GM23338 (cell line): ENCODE measurements at regions not wholly inside any gene's neighbourhood (a gene's known extent, or its start where the extent isn't known, plus 50 kb on each side); places are given as distances from the start of the nearest gene placed in this dataset.
"Not testable (repeated sequence)": the region's sequence is repeated elsewhere in the genome, so short reads cannot be mapped to it uniquely, and the experiment has no call there.

Experiments used
- ATAC-seq: fragments of 200-7000 bp; cut with Tn5 transposase; 3 replicates; pipeline ENCODE4 v1.9.1; 2020
- DNase-seq: peaks from one replicate; pipeline ENCODE4 v3.0.0-alpha.2; 2015; ENCODE audit warnings: low spot score
- H2AFZ ChIP-seq: fragments of 200-600 bp; sonication (generic); 2 replicates; pipeline ENCODE4 v1.8.0; 2016; ENCODE audit warnings: antibody characterized with exemption, mild to moderate bottlenecking, moderate library complexity
- H3F3A ChIP-seq: fragments of 200-600 bp; sonication (generic); replicated peaks from 2 replicates; pipeline ENCODE4 v1.8.0; 2017; ENCODE audit warnings: antibody characterized with exemption, mixed run types, low read depth
- H3K27ac ChIP-seq: fragments of 200-600 bp; sonication (generic); 2 replicates; pipeline ENCODE4 v1.6.1; 2016; ENCODE audit warnings: low read depth
- H3K27me3 ChIP-seq: fragments of 200-600 bp; sonication (generic); 2 replicates; pipeline ENCODE4 v1.8.0; 2016; ENCODE audit warnings: mild to moderate bottlenecking, mixed run types, moderate library complexity; ENCODE audit not compliant: insufficient read depth
- H3K36me3 ChIP-seq: fragments of 200-600 bp; sonication (generic); 2 replicates; pipeline ENCODE4 v1.8.0; 2016; ENCODE audit warnings: mild to moderate bottlenecking; ENCODE audit not compliant: insufficient read depth
- H3K4me1 ChIP-seq: fragments of 200-600 bp; sonication (generic); 2 replicates; pipeline ENCODE4 v1.8.0; 2016; ENCODE audit warnings: mild to moderate bottlenecking, moderate library complexity; ENCODE audit not compliant: insufficient read depth
- H3K4me2 ChIP-seq: fragments of 200-600 bp; sonication (generic); 2 replicates; pipeline ENCODE4 v1.7.1; 2017; ENCODE audit warnings: mixed run types
- H3K4me3 ChIP-seq: fragments of 200-600 bp; sonication (generic); 2 replicates; pipeline ENCODE4 v1.6.1; 2016; ENCODE audit warnings: mixed run types
- H3K79me2 ChIP-seq: fragments of 200-600 bp; sonication (generic); replicated peaks from 2 replicates; pipeline ENCODE4 v1.8.0; 2017; ENCODE audit warnings: mild to moderate bottlenecking; ENCODE audit not compliant: insufficient read depth
- H3K9me2 ChIP-seq: fragments of 200-600 bp; sonication (generic); 2 replicates; pipeline ENCODE4 v1.8.0; 2017; ENCODE audit not compliant: insufficient read depth
- H4K20me1 ChIP-seq: fragments of 200-600 bp; sonication (generic); replicated peaks from 2 replicates; pipeline ENCODE4 v1.8.0; 2017; ENCODE audit warnings: mild to moderate bottlenecking; ENCODE audit not compliant: insufficient read depth
- H3K27ac Mint-ChIP-seq: 2 replicates; pipeline ENCODE4 v1.8.0; 2020; ENCODE audit warnings: inconsistent platforms, mild to moderate bottlenecking, moderate library complexity, mixed read lengths
- H3K27me3 Mint-ChIP-seq: 3 replicates; pipeline ENCODE4 v1.8.0; 2022; ENCODE audit warnings: low read depth, mild to moderate bottlenecking, moderate library complexity, mixed read lengths, inconsistent platforms; ENCODE audit not compliant: insufficient read depth, poor library complexity
- H3K36me3 Mint-ChIP-seq: 3 replicates; pipeline ENCODE4 v1.8.0; 2021; ENCODE audit warnings: low read depth, mild to moderate bottlenecking, inconsistent platforms, moderate library complexity, mixed read lengths
- H3K4me1 Mint-ChIP-seq: 3 replicates; pipeline ENCODE4 v1.8.0; 2020; ENCODE audit warnings: mild to moderate bottlenecking, inconsistent platforms, mixed read lengths
- H3K4me3 Mint-ChIP-seq: 3 replicates; pipeline ENCODE4 v1.8.0; 2021; ENCODE audit warnings: moderate library complexity, mild to moderate bottlenecking, inconsistent platforms, mixed read lengths
- H3K9me3 Mint-ChIP-seq: 3 replicates; pipeline ENCODE4 v1.8.0; 2020; ENCODE audit warnings: moderate library complexity, mild to moderate bottlenecking, inconsistent platforms, mixed read lengths
- CREB1 ChIP-seq: fragments of 250-450 bp; sonication (Bioruptor Pico); IDR thresholded peaks from 2 replicates; pipeline ENCODE4 v1.5.0; 2020; ENCODE audit warnings: low read depth, mild to moderate bottlenecking, moderate library complexity
- EZH2 ChIP-seq: fragments of 200-600 bp; sonication (generic); IDR thresholded peaks from one replicate; pipeline ENCODE4 v1.8.0; 2017; ENCODE audit warnings: antibody characterized with exemption, mild to moderate bottlenecking, low read depth; ENCODE audit not compliant: unreplicated experiment
- EZH2phosphoT487 ChIP-seq: fragments of 200-600 bp; sonication (generic); IDR thresholded peaks from one replicate; pipeline ENCODE4 v1.8.1; 2018; ENCODE audit warnings: antibody characterized with exemption; ENCODE audit not compliant: unreplicated experiment
- JUNB ChIP-seq: IDR thresholded peaks from one replicate; pipeline ENCODE4 v1.6.1; 2016; ENCODE audit warnings: antibody characterized with exemption; ENCODE audit not compliant: unreplicated experiment
- NANOG ChIP-seq: IDR thresholded peaks from 2 replicates; pipeline ENCODE4 v1.6.1; 2016; ENCODE audit warnings: antibody characterized with exemption, borderline replicate concordance
- POLR2AphosphoS5 ChIP-seq: IDR thresholded peaks from 2 replicates; pipeline ENCODE4 v1.6.1; 2016; ENCODE audit warnings: antibody characterized with exemption, low read depth
- STAT1 ChIP-seq: IDR thresholded peaks from one replicate; pipeline ENCODE4 v1.6.1; 2016; ENCODE audit warnings: antibody characterized with exemption; ENCODE audit not compliant: unreplicated experiment
- ZNF114 ChIP-seq: fragments of 250-450 bp; sonication (Bioruptor Pico); IDR thresholded peaks from 2 replicates; pipeline ENCODE4 v1.5.0; 2020; ENCODE audit warnings: mild to moderate bottlenecking, moderate library complexity
- ZNF331 ChIP-seq: fragments of 250-450 bp; sonication (Bioruptor Pico); IDR thresholded peaks from 2 replicates; pipeline ENCODE4 v1.5.0; 2020; ENCODE audit warnings: low read depth, mild to moderate bottlenecking, moderate library complexity
- TF ChIP-seq, protein P1 (sequence below): IDR thresholded peaks from one replicate; pipeline ENCODE4 v1.6.1; 2018; ENCODE audit warnings: antibody characterized with exemption; ENCODE audit not compliant: unreplicated experiment
- TF ChIP-seq, protein P2 (sequence below), 2 experiments: fragments of 200-600 bp in 1 of 2; sonication (generic) in 1 of 2; conservative IDR thresholded peaks; 2 replicates each; pipeline versions ENCODE4 v1.5.1 to v1.6.1; 2016 to 2017; ENCODE audit warnings: antibody characterized with exemption in 2 of 2, low read depth in 2 of 2, mild to moderate bottlenecking in 2 of 2, moderate library complexity in 1 of 2
- TF ChIP-seq, protein P3 (sequence below): IDR thresholded peaks from 2 replicates; pipeline ENCODE4 v1.6.1; 2016; ENCODE audit warnings: antibody characterized with exemption

DNA sequence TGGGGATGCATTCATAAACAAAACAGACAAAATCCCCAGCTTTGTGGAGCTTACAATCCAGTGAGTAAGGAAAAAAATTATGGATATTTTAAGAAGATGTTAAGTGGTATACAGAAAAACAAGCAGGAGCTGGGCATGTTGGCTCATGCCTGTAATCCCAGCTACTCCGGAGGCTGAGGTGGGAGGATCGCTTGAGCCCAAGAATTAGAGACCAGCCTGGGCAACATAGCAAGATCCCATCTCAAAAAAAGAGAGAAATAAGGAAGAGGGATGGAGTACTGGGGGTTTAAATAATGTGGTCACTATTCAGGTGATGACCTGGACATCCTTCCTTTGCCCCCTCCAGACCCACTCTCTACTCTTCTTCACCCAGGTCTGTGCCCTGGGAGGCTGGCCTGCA, 55.0 kb upstream of the MDGA1 start (continued):
- TF ChIP-seq, protein P1, sequence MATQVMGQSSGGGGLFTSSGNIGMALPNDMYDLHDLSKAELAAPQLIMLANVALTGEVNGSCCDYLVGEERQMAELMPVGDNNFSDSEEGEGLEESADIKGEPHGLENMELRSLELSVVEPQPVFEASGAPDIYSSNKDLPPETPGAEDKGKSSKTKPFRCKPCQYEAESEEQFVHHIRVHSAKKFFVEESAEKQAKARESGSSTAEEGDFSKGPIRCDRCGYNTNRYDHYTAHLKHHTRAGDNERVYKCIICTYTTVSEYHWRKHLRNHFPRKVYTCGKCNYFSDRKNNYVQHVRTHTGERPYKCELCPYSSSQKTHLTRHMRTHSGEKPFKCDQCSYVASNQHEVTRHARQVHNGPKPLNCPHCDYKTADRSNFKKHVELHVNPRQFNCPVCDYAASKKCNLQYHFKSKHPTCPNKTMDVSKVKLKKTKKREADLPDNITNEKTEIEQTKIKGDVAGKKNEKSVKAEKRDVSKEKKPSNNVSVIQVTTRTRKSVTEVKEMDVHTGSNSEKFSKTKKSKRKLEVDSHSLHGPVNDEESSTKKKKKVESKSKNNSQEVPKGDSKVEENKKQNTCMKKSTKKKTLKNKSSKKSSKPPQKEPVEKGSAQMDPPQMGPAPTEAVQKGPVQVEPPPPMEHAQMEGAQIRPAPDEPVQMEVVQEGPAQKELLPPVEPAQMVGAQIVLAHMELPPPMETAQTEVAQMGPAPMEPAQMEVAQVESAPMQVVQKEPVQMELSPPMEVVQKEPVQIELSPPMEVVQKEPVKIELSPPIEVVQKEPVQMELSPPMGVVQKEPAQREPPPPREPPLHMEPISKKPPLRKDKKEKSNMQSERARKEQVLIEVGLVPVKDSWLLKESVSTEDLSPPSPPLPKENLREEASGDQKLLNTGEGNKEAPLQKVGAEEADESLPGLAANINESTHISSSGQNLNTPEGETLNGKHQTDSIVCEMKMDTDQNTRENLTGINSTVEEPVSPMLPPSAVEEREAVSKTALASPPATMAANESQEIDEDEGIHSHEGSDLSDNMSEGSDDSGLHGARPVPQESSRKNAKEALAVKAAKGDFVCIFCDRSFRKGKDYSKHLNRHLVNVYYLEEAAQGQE, result no peak

DNA sequence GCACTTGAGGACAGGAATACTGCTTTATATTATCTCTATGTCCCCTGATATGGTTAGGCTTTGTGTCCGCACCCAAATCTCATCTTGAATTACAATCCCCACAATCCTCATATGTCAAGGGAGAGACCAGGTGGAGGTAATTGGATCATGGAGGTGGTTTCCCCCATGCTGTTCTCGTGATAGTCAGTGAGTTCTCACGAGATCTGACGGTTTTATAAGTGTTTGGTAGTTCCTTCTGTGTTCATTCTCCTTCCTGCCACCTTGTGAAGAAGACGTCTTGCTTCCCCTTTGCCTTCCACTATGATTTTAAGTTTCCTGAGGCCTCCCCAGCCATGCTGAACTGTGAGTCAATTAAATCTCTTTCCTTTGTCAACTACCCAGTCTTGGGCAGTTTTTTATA, 51.7 kb upstream of the MDGA1 start:
- not testable (repeated sequence) for H3F3A ChIP-seq, ATAC-seq, H3K27ac Mint-ChIP-seq, H2AFZ ChIP-seq, H3K4me1 ChIP-seq, H3K36me3 ChIP-seq, H3K9me3 Mint-ChIP-seq, H3K9me2 ChIP-seq, H3K27ac ChIP-seq, H4K20me1 ChIP-seq, H3K36me3 Mint-ChIP-seq, H3K79me2 ChIP-seq, H3K4me3 ChIP-seq, H3K4me3 Mint-ChIP-seq, DNase-seq
- H3K4me1 Mint-ChIP-seq, result peaks cover 14% of the 10 kb centered on the region
- H3K27me3 Mint-ChIP-seq, result peaks cover 39% of the 10 kb centered on the region
- Histone ChIP-seq H3K27me3 (peaks cover 25% of the 10 kb centered on the region), H3K4me2 (0 out of 2 replicates have a peak overlapping the region, but pooled peaks have one; percentile 11)

DNA sequence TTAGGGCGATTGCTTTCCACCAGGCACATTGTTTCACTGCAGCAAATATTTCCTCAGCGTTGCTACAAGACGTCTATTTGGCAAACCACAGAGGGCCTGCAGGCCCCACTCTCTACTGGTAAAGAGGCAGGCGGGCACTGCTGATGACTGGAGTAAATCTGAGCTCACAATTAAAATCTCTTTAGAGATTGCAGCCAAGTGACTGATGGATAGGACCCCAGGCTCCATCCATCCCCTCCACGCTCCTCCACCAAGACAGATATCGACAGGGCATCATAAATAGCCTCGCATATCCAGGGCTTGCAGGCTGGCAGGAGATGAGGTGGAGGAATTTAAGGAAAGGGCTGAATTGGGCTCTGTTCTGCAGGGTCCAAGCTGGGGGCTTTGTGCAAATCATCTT, 50.4 kb upstream of the MDGA1 start:
- peaks cover 25% of the 10 kb centered on the region; the same call in 1 of the 2 replicates for H3K27me3 ChIP-seq
- H3K4me1 ChIP-seq, result peaks cover 7% of the 10 kb centered on the region; the same call in 1 of the 2 replicates
- no peaks in the 10 kb centered on the region for H3F3A ChIP-seq
- H3K27ac ChIP-seq, result no peak overlapping the region
- Mint-ChIP-seq H3K27me3 (peaks cover 46% of the 10 kb centered on the region), H3K36me3 (no peaks in the 10 kb centered on the region), H3K4me3 (no peak overlapping the region), H3K27ac (no peak overlapping the region), H3K4me1 (peaks cover 14% of the 10 kb centered on the region), H3K9me3 (no peaks in the 10 kb centered on the region; the same call in 2 of the 3 replicates)
- H3K9me2 ChIP-seq, result no peaks in the 10 kb centered on the region
- no peak overlapping the region for H3K4me3 ChIP-seq
- no peak overlapping the region for H3K4me2 ChIP-seq
- H2AFZ ChIP-seq, result no peak overlapping the region; the same call in 1 of the 2 replicates
- DNase-seq, result no peak
- no peaks in the 10 kb centered on the region for H3K36me3 ChIP-seq
- no peaks in the 10 kb centered on the region; the same call in 1 of the 2 replicates for H4K20me1 ChIP-seq
- H3K79me2 ChIP-seq, result no peaks in the 10 kb centered on the region
- ATAC-seq, result no peak
- TF ChIP-seq EZH2 (no peak), STAT1 (no peak), EZH2phosphoT487 (no peak), JUNB (no peak), ZNF114 (CRISPR knock-in tag) (no peak), CREB1 (CRISPR knock-in tag) (no peak), ZNF331 (CRISPR knock-in tag) (no peak), NANOG (no peak), POLR2AphosphoS5 (no peak)
- TF ChIP-seq, protein P2, sequence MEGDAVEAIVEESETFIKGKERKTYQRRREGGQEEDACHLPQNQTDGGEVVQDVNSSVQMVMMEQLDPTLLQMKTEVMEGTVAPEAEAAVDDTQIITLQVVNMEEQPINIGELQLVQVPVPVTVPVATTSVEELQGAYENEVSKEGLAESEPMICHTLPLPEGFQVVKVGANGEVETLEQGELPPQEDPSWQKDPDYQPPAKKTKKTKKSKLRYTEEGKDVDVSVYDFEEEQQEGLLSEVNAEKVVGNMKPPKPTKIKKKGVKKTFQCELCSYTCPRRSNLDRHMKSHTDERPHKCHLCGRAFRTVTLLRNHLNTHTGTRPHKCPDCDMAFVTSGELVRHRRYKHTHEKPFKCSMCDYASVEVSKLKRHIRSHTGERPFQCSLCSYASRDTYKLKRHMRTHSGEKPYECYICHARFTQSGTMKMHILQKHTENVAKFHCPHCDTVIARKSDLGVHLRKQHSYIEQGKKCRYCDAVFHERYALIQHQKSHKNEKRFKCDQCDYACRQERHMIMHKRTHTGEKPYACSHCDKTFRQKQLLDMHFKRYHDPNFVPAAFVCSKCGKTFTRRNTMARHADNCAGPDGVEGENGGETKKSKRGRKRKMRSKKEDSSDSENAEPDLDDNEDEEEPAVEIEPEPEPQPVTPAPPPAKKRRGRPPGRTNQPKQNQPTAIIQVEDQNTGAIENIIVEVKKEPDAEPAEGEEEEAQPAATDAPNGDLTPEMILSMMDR (conservative IDR thresholded peaks at IDR 0.05; ENCODE audit: low read depth in 2 of 2), result no peak
- TF ChIP-seq, protein P3, sequence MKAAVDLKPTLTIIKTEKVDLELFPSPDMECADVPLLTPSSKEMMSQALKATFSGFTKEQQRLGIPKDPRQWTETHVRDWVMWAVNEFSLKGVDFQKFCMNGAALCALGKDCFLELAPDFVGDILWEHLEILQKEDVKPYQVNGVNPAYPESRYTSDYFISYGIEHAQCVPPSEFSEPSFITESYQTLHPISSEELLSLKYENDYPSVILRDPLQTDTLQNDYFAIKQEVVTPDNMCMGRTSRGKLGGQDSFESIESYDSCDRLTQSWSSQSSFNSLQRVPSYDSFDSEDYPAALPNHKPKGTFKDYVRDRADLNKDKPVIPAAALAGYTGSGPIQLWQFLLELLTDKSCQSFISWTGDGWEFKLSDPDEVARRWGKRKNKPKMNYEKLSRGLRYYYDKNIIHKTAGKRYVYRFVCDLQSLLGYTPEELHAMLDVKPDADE, result no peak
- TF ChIP-seq, protein P1, result no peak
